Astrocyte of the spinal cord (primary cell): ENCODE measurements at regions not wholly inside any gene's neighbourhood (a gene's known extent, or its start where the extent isn't known, plus 50 kb on each side); places are given as distances from the start of the nearest gene placed in this dataset.

ENCODE experiments used
- DNase-seq: peaks from one replicate; pipeline ENCODE4 v3.0.0; 2011; ENCODE audit warnings: low read depth, low spot score
- H3K4me3 ChIP-seq: 2 replicates; pipeline ENCODE4 v1.5.1; 2011; ENCODE audit warnings: low read depth, mild to moderate bottlenecking, low read length, moderate library complexity
- CTCF ChIP-seq: IDR thresholded peaks from 2 replicates; pipeline ENCODE4 v1.5.1; 2012; ENCODE audit warnings: low read depth, mild to moderate bottlenecking, low read length, inconsistent platforms
- in situ Hi-C: cut with HindIII; loops from 2 replicates; pipeline ENCODE4 v1.10.0; 2017; ENCODE audit warnings: low sequenced_read_pairs

- H3K4me3 ChIP-seq = no peak overlapping the region
- TF ChIP-seq CTCF = no peak
- DNase-seq = no peak
- in situ Hi-C loops = no loop called here
Observed at GRCh38 chr17:53492532-53492931, 330.2 kb upstream of the KIF2B start.

GRCh38 chr17:53490447-53490968 lies 332.2 kb upstream of the KIF2B start:
- DNase-seq = no peak
- in situ Hi-C loops = no loop called here
- H3K4me3 ChIP-seq = no peak overlapping the region
- TF ChIP-seq CTCF = no peak

- H3K4me3 ChIP-seq = no peak overlapping the region
- no peak for TF ChIP-seq CTCF
- no peak for DNase-seq
- in situ Hi-C loops = no loop called here
Observed at GRCh38 chr17:53483704-53484103, 339.0 kb upstream of the KIF2B start.

DNA sequence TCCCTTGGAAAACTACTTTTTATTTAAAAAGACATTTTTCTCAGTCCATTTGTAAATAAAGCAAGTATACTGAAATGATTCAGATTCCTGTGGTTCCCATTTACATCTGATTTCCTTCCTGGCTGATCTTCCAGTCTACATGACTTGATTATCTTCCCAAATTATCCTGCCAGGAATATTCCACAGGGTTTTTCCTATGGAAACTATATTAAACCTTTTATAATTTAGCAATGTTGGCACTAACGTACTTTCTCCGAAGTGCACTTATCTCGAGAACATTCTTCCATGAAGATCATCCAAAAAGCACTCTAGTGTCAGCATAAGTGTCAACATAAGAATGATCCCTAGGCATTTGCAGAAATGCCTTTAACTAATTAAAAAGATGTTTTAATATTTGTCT lies 347.7 kb upstream of the KIF2B start:
- TF ChIP-seq CTCF = no peak
- in situ Hi-C loops = no loop called here
- H3K4me3 ChIP-seq = no peak overlapping the region
- DNase-seq = no peak

- no peak for TF ChIP-seq CTCF
- in situ Hi-C loops = no loop called here
- H3K4me3 ChIP-seq = no peak overlapping the region
- peak; percentile 26 for DNase-seq
Observed at GRCh38 chr17:53472586-53472985, 350.1 kb upstream of the KIF2B start.

- no peak overlapping the region for H3K4me3 ChIP-seq
- in situ Hi-C loops = no loop called here
- TF ChIP-seq CTCF = no peak
- no peak for DNase-seq
Observed at GRCh38 chr17:53471514-53471913, 351.2 kb upstream of the KIF2B start.

GRCh38 chr17:53470626-53471025 lies 352.1 kb upstream of the KIF2B start:
- no peak overlapping the region for H3K4me3 ChIP-seq
- in situ Hi-C loops = no loop called here
- DNase-seq = peak; percentile 50
- TF ChIP-seq CTCF = no peak
